ENCODE measurements at regions not wholly inside any gene's neighbourhood (a gene's known extent, or its start where the extent isn't known, plus 50 kb on each side); places are given as distances from the start of the nearest gene placed in this dataset.

DNA sequence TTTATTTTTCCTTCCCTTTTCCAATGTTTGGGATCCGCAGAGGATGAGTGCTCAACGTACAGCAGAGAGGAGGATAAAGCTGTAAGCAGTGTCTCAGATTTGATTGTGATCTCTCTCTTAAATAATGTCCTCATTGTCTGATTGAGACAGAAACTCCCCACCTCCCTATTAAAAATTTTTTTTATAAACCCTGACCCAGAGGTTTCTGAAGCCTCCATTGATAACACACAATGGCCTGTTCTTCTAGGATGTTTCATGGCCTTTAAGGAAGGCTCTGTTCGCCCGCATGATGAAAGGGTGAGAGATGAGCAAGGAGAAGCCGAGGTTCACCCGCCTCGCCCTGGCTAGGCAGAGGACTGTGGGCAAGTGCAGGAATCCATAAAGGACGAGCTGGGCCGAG, 138.2 kb upstream of the GAS1 start:
- TF ChIP-seq, protein P1, sequence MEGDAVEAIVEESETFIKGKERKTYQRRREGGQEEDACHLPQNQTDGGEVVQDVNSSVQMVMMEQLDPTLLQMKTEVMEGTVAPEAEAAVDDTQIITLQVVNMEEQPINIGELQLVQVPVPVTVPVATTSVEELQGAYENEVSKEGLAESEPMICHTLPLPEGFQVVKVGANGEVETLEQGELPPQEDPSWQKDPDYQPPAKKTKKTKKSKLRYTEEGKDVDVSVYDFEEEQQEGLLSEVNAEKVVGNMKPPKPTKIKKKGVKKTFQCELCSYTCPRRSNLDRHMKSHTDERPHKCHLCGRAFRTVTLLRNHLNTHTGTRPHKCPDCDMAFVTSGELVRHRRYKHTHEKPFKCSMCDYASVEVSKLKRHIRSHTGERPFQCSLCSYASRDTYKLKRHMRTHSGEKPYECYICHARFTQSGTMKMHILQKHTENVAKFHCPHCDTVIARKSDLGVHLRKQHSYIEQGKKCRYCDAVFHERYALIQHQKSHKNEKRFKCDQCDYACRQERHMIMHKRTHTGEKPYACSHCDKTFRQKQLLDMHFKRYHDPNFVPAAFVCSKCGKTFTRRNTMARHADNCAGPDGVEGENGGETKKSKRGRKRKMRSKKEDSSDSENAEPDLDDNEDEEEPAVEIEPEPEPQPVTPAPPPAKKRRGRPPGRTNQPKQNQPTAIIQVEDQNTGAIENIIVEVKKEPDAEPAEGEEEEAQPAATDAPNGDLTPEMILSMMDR (conservative IDR thresholded peaks at IDR 0.05): no peak
- no peak overlapping the region for H3K27ac ChIP-seq

DNA sequence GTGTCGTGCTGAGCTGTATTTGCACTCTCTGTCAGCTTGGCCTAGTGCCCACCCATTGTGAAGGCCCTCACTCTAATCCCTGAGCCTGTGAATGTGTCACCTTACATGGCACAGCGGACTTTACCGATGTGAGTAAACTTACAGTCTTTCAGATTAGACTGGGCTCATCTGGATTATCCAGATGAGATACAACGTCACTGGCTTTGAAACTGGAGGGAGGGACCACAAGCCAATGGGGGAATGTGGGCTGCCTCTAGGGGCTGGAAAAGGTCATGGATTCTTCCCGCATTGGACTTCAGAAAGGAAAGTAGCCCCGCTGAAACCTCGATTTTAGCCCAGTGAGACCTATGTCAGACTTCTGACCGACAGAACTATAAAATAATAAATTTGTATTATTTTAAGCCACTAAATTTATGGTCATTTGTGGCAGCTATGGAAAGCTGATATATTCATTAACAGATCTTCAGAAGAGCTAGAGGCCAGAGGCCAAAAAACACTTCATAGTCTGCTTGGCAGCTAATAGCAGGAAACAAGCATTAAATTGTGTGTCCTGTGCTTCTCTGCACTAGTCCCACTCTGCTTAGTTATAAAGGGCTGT, 139.0 kb upstream of the GAS1 start:
- no peak overlapping the region for H3K27ac ChIP-seq
- TF ChIP-seq, protein P1 (conservative IDR thresholded peaks at IDR 0.05): no peak

GRCh38 chr9:87087197-87087596, 139.9 kb upstream of the GAS1 start:
- no peak overlapping the region for H3K27ac ChIP-seq
- TF ChIP-seq, protein P1 (conservative IDR thresholded peaks at IDR 0.05): no peak

- TF ChIP-seq, protein P1 (conservative IDR thresholded peaks at IDR 0.05): no peak
- H3K27ac ChIP-seq: no peak overlapping the region
Observed at GRCh38 chr9:87088192-87088591, 140.9 kb upstream of the GAS1 start.

DNA sequence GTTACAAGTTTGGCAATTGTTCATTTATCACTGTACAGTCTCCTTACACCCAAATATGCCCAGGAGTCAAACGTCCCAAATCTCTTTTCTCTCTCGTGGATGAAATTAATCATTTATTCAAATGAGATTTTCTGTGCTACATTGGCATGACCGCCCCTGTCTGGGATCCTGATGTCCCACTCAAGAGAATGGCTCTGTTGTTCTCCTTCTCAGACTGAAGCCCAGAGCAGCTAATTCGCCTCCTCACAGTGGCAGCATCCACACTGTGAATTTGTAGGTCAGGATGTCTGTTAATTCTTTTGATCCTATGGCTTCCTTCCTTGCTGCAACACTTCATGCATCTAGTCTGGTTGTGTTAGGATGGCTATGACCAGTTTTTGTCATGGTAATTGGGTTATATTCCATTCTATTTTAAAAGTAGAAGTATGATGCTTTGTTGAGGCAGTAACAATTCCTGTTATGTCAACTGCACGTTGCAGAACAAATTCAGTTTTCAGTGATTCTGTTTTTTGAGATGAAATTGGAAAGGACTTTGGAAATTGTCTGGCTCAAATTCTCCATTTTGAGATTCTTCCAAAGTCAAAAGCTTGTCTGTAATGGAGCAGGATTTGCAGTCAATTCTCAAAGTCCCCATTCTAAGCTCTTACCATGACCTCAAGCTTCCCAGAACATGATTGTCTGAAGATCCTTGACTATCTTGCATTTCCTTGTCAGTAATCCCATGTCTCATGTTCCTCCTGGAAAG, 141.5 kb upstream of the GAS1 start:
- no peak overlapping the region for H3K27ac ChIP-seq
- TF ChIP-seq, protein P1 (conservative IDR thresholded peaks at IDR 0.05): no peak

DNA sequence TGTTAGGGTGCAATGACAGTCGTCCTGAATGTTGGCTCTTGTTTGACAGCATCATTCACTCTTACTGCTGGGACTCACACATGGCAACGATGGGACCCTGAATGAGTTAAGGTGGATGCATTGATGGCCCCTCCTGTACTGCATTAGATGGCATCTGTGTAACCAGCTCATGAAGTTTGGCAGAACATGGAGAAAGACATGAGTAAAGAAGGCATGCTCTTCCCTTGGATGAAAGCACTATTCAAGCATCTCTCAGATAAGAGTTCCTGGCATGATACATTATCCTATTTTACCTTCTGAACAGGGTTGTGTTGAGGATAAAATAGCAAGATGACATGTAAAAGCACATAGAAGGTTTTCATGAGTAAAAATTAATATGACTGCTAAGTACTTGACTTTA, 142.2 kb upstream of the GAS1 start:
- TF ChIP-seq, protein P1 (conservative IDR thresholded peaks at IDR 0.05): no peak
- H3K27ac ChIP-seq: no peak overlapping the region

DNA sequence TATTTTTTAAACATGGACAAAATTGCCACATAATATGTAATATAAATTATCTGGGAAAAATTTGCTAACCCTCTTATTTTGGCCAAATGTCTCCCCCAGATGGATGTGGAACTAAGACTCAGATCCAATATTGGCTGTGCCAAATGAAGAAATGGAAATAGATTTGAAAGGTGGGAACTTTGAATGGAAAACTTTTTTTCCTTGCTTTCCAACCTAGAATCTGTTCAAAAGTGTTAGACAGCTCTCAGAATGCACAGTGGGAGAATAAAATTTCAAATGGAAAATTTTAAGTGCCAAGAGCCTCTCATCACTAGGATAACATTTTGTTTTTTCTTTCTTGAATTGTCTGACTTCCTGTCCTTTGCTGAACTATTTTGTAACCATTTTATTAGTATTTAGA, 142.6 kb upstream of the GAS1 start:
- TF ChIP-seq, protein P1 (conservative IDR thresholded peaks at IDR 0.05): no peak
- H3K27ac ChIP-seq: no peak overlapping the region

All from VCaP (cell line).